WTC11 (cell line): ENCODE measurements at regions not wholly inside any gene's neighbourhood (a gene's known extent, or its start where the extent isn't known, plus 50 kb on each side); places are given as distances from the start of the nearest gene placed in this dataset.

ENCODE experiments used
- CREB1 ChIP-seq: sonication (generic); formaldehyde crosslinking; IDR thresholded peaks from 2 replicates; pipeline ENCODE4 v1.8.0; 2023; ENCODE audit warnings: mild to moderate bottlenecking, missing genetic modification reagents
- ERG ChIP-seq: fragments of 250-450 bp; sonication (Bioruptor Pico); IDR thresholded peaks from 2 replicates; pipeline ENCODE4 v1.8.0; 2021; ENCODE audit warnings: mild to moderate bottlenecking
- ETV6 ChIP-seq: sonication (generic); formaldehyde crosslinking; IDR thresholded peaks from 2 replicates; pipeline ENCODE4 v1.8.1; 2022; ENCODE audit warnings: mild to moderate bottlenecking, missing genetic modification reagents
- JUN ChIP-seq: sonication (generic); formaldehyde crosslinking; IDR thresholded peaks from 2 replicates; pipeline ENCODE4 v1.8.0; 2023; ENCODE audit warnings: mild to moderate bottlenecking, missing genetic modification reagents
- MLX ChIP-seq: sonication (generic); formaldehyde crosslinking; IDR thresholded peaks from 2 replicates; pipeline ENCODE4 v1.8.1; 2023; ENCODE audit warnings: mild to moderate bottlenecking, missing genetic modification reagents, moderate library complexity
- NR3C1 ChIP-seq: sonication (generic); formaldehyde crosslinking; conservative IDR thresholded peaks from 2 replicates; pipeline ENCODE4 v1.8.1; 2023; ENCODE audit warnings: low read depth, mild to moderate bottlenecking, missing genetic modification reagents
- SP1 ChIP-seq: sonication (generic); formaldehyde crosslinking; conservative IDR thresholded peaks from 2 replicates; pipeline ENCODE4 v1.8.1; 2022; ENCODE audit warnings: missing genetic modification reagents
- TCF7 ChIP-seq: sonication (generic); formaldehyde crosslinking; IDR thresholded peaks from 2 replicates; pipeline ENCODE4 v1.8.0; 2022; ENCODE audit warnings: mild to moderate bottlenecking, low read depth, missing genetic modification reagents, moderate library complexity
- ZBTB21 ChIP-seq: sonication (generic); formaldehyde crosslinking; IDR thresholded peaks from 2 replicates; pipeline ENCODE4 v1.8.1; 2023; ENCODE audit warnings: mild to moderate bottlenecking, missing genetic modification reagents, borderline replicate concordance
- ZNF121 ChIP-seq: sonication (generic); formaldehyde crosslinking; IDR thresholded peaks from 2 replicates; pipeline ENCODE4 v1.8.0; 2023; ENCODE audit warnings: missing genetic modification reagents
- ZNF317 ChIP-seq: sonication (generic); formaldehyde crosslinking; IDR thresholded peaks from 2 replicates; pipeline ENCODE4 v1.8.1; 2023; ENCODE audit warnings: low read depth, mild to moderate bottlenecking, moderate library complexity, missing genetic modification reagents, borderline replicate concordance
- TF ChIP-seq, protein P1 (sequence below): fragments of 200-600 bp; IDR thresholded peaks from 2 replicates; pipeline ENCODE4 v1.8.0; 2022; ENCODE audit warnings: antibody characterized with exemption

DNA sequence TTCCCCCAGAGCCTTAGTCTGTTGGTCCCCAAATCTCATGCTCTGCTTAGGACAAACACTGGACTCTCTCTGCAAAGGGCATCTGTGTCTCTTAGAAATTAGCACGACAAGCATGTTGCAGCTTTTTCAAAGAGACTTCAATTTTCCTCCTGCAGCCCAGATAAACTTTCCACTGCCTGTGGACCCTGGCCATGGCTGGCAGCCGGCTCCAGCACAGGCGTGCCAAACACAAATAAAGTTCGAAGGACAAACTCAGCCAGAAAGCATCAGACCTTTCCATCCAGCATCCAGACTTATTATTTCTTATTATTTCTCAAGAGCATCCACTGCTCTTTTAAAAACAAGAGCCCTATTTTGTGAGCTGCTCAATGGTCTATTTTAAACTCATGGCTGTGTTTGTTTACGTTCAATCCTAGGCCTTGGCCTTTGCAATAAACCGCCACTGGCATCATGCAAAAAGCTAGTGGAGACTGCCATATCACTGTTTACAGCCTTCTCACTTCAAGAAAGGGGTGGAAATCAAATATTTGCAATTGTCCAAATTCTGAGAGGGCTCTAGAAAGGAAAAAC lies 300.8 kb downstream of the BCL11A start:
- TF ChIP-seq JUN (CRISPR knock-in tag) (no peak), TCF7 (CRISPR knock-in tag) (no peak), ZNF317 (CRISPR knock-in tag) (no peak), ETV6 (CRISPR knock-in tag) (no peak), SP1 (CRISPR knock-in tag) (no peak), ZBTB21 (CRISPR knock-in tag) (no peak), MLX (CRISPR knock-in tag) (no peak), ERG (no peak), NR3C1 (CRISPR knock-in tag) (no peak), ZNF121 (CRISPR knock-in tag) (no peak), CREB1 (CRISPR knock-in tag) (no peak)
- TF ChIP-seq, protein P1, sequence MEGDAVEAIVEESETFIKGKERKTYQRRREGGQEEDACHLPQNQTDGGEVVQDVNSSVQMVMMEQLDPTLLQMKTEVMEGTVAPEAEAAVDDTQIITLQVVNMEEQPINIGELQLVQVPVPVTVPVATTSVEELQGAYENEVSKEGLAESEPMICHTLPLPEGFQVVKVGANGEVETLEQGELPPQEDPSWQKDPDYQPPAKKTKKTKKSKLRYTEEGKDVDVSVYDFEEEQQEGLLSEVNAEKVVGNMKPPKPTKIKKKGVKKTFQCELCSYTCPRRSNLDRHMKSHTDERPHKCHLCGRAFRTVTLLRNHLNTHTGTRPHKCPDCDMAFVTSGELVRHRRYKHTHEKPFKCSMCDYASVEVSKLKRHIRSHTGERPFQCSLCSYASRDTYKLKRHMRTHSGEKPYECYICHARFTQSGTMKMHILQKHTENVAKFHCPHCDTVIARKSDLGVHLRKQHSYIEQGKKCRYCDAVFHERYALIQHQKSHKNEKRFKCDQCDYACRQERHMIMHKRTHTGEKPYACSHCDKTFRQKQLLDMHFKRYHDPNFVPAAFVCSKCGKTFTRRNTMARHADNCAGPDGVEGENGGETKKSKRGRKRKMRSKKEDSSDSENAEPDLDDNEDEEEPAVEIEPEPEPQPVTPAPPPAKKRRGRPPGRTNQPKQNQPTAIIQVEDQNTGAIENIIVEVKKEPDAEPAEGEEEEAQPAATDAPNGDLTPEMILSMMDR = no peak
